ENCODE measurements at regions not wholly inside any gene's neighbourhood (a gene's known extent, or its start where the extent isn't known, plus 50 kb on each side); places are given as distances from the start of the nearest gene placed in this dataset.

DNA sequence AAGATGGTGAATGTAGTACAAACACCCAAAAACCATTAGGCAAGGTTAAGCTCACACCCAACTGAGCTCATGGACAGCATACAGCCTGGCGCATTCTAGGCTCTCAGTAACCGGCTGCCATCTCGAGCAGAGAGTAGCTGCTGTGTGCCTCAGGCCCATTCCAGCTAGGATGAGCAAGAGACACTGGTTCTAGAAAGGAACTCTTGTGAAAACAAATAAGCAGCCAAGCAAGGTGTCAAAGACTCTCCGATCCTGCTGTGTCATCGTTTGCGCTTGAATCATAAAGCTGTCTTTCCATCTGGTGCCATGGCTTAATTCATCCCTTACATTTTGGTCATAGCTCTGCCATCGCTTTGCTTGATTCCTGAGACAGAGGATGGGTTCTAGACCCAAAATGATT is 135.4 kb upstream of the MSX2 start:
- no peak for DNase-seq (ENCODE audit: low read depth, low spot score)

- no peak for DNase-seq (ENCODE audit: low read depth, low spot score)
Observed at GRCh38 chr5:174589599-174589998, 134.8 kb upstream of the MSX2 start.

DNA sequence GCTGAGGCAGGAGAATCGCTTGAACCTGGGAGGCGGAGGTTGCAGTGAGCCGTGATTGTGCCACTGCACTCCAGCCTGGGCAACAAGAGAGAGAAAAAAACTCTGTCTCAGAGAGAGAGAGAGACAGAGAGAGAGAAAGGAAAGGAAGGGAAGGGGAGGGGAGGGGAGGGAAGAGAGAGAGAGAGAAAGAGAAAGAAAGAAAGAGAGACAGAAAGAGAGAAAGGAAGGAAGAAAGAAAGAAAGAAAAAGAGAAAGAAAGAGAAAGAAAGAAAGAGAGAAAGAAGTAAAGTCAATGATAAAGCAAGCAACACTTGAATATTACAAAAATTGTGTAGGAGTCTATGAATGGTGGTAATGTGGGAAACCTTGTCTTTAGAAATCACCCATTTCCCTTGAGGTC is 133.6 kb upstream of the MSX2 start:
- no peak for DNase-seq (ENCODE audit: low read depth, low spot score)

DNA sequence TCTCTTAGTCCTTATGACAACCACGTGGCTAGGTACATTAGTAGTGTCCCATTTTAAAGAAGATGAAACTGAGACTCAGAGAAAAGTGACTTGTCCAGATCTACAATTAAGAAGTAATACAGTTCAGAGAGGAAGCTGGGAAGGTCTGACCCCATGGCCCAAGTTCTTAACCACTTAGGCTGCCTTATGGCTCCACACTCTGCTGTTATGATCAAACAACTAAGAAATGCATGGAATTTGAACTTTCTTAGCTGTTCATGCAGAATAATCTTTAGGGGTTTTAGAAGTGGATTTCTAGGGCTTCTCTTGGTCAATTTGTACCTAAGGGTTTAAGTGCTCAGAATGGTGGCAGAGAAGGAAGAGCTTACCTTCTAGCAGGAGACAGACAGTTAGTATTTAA is 128.0 kb upstream of the MSX2 start:
- no peak for DNase-seq (ENCODE audit: low read depth, low spot score)

- DNase-seq (ENCODE audit: low read depth, low spot score), result no peak
Observed at GRCh38 chr5:174599992-174600391, 124.4 kb upstream of the MSX2 start.

DNA sequence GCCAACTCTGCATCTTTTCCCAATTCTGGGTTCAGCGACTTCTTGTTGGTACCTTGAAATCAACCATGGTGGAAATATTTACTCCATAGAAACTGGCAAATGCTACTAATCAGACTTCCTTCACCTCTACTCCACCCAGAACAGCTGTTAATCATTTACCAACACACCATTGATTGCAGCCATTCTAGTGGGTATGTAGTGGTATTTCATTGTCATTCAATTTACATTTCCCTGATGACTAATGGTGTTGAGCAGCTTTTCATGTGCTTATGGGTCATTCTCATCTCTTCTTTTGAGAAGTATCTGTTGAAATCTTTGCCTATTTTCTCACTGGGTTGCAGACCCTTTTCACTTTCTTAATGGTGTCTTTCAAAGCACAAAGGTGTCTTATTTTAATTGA is 122.4 kb upstream of the MSX2 start:
- DNase-seq (ENCODE audit: low read depth, low spot score), result no peak

GRCh38 chr5:174606153-174606552 is 118.2 kb upstream of the MSX2 start:
- no peak for DNase-seq (ENCODE audit: low read depth, low spot score)

DNA sequence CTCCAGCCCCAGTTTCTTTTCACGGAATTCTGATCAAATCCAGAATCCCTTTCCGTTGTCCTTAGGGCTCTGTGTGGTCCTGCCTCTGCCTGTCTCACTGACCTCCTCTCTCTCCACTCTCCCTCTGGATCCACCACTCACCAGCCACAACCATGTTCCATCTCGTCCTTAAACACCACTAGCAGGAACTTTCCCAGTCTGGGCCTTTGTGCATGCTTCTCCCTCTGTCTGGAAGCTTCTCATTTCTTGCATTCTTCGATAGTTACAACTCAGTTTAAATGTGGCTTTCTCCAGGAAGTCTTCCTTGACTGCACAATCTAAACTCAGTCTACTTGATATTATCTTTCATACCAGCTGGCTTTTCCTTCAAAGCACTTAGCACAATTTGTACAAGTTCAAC is 117.7 kb upstream of the MSX2 start:
- DNase-seq (ENCODE audit: low read depth, low spot score), result no peak

DNA sequence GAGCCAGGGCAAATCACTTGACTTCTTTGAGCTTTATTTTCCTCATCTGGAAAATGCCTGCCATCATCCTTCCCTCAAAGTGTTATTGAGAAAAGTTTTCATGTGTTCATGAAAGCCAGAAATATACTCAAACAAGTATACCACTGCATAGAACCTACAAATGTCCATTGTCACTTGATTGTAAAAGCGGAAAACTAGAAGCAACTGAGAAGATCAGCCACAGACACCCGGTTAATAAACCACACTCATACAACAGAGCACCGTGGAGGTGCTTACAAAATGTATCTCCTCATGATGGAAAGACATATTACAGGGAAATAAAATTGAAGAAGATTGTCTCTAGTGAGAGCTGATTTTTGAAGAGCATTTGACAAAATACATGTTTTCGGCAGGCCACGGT is 117.2 kb upstream of the MSX2 start:
- no peak for DNase-seq (ENCODE audit: low read depth, low spot score)

GRCh38 chr5:174607916-174608315 is 116.5 kb upstream of the MSX2 start:
- no peak for DNase-seq (ENCODE audit: low read depth, low spot score)

DNA sequence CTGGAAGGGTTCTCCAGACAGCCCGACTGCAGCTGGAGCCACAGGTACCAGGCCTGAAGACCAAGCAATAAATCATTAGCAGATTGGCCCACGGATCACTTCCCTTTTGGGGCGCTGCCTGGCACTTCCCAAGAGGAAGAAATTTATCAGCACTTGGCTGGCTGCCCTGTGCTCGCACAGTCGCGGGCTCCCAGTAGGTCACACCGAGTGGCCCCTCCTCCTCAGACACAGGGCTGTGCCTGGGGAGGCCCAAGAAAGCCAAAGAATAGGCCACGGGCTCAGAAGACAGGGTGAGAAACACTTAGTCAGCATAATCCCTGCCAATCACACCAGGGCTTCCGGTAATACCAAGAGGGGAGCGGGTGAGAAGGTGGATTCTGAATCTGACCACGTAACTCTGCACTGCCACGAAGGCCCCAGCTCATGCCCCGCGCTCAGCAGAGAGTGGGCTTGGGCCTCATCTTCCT is 115.7 kb upstream of the MSX2 start:
- DNase-seq (ENCODE audit: low read depth, low spot score), result no peak

- no peak for DNase-seq (ENCODE audit: low read depth, low spot score)
Observed at GRCh38 chr5:174609116-174609515, 115.3 kb upstream of the MSX2 start.

GRCh38 chr5:174610968-174611367 is 113.4 kb upstream of the MSX2 start:
- DNase-seq (ENCODE audit: low read depth, low spot score), result no peak

DNA sequence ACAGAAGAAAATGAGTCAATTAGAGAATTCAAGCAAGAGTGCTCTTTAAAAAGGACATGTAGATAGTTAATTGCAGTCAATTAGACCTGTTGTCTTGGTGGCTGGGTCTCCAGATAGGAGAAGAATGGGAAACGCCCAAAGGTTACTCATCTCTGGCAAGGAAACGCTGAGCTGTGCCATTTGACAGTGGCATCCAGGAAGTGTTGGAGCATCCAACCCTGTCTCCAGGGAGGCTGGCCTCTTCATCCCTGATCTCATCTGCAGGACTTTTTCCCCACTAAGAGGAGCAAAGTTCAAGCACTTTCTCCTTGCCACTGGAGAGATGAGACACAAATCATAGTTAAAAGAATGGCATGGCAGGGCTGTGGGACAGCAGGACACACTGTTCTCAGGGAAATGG is 111.7 kb upstream of the MSX2 start:
- no peak for DNase-seq (ENCODE audit: low read depth, low spot score)

- no peak for DNase-seq (ENCODE audit: low read depth, low spot score)
Observed at GRCh38 chr5:174614500-174615135, 109.8 kb upstream of the MSX2 start.

DNA sequence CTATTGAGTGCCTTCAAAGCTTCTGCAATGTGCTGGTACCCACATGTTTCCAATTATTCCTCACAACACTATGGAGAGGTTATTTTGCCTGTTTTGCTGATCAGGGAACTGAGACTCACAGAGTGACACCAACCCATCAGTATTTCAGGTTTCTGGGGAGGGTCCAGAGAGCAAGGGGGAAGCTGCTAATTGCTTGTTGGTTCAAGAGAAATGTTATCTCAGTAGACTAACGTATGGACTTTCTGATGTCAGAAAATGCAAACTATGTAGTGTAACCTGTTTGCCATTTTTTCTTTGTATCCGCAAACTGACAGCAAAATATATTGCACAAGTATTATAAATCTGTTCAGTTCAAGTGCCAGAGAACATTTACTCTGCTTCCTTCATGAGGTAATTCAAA is 108.3 kb upstream of the MSX2 start:
- DNase-seq (ENCODE audit: low read depth, low spot score), result no peak

- DNase-seq (ENCODE audit: low read depth, low spot score), result no peak
Observed at GRCh38 chr5:174617285-174617684, 107.1 kb upstream of the MSX2 start.

DNA sequence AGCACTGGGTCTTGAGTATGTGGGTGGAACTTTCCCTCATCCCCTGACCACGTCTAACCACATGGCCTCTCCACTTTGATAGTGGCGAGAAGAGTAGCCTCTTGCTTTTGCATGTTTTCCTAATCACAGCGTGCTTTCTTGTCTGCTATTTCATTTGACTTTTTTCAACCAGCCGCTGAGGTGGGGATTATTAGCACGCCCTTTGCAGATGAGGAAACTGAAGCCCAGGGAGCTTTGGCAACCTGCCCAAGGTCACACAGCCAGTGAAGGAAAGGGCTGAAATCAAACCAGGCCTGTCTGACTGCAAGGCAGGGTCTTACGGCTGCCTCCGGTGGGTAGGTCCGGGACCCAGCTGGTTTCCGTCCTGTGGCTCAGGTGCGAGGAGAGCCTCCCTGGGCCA is 106.5 kb upstream of the MSX2 start:
- DNase-seq (ENCODE audit: low read depth, low spot score), result no peak

GRCh38 chr5:174618589-174618988 is 105.8 kb upstream of the MSX2 start:
- no peak for DNase-seq (ENCODE audit: low read depth, low spot score)

DNA sequence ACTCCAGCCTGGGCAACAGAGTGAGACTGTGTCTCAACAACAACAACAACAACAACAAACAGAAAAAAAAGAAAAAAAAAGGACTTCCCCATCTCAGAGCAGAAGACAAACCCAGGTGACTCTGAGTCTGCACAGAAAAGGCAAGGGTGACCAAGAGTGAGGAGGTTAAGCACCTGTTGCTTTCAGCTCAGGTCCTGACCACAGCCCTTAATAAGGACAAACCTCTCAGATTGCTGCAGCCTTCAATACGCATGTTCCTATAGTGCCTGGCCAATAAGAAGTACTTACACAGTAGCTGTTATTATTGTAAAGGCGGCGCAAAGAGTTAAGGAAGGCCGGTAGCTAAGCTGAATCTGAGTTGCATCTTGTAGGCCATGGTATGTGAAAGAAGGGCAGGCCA is 102.3 kb upstream of the MSX2 start:
- DNase-seq (ENCODE audit: low read depth, low spot score), result no peak

DNA sequence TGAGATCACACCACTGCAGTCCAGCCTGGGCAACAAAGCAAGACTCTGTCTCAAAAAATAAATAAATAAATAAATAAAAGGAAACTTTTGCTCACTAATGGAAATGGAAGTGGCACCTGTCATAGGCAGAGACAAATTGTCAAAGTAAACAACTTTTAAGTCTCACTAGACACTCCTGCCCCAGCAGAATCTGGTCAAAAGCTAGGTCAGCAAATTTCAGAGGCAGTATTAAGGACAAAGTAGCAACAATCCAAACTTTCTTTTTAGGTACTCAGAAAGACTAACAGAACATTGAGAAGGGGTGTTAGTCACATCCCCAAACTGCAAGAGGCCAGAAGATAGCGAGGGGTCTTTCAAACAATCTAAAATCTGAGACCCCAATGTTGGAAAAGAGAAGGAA is 101.4 kb upstream of the MSX2 start:
- no peak for DNase-seq (ENCODE audit: low read depth, low spot score)

GRCh38 chr5:174623433-174624019 is 100.9 kb upstream of the MSX2 start:
- DNase-seq (ENCODE audit: low read depth, low spot score), result no peak

DNA sequence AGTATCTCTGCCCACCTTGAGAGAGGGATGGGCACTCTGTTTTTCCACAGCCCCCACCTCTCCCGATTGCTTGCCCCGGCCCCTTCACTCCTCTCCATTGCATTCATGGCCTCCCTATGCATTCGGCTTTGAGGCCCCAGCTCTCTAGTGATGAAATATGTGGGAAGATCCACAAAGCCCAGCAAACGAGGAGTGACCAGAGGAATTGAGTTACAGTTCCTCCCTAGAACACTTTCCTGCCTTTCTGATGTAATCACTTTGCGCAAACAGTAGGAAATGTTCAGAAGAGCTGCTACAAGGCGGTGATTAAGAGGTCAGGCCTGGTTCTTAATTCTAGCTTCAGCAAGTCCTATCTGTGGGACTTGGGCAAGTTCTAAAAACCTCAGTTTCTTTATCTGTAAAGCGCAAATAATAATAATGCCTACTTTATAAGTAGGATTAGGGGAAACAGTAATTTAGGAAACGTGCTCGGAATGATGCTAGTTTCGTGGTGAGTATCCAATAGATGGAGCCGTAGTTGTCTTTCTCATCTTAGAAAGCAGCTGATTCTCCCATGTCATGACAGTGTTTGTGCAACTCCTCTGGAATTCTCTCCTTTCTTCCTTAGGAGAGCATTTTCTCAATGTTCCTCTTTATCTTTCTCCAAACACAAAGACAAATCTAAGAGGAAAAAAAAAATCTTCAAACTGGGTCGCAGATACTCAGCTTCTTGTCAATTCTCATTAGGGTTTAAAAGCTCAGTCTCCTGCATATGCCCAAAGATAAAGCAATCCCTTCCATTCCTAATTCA is 99.5 kb upstream of the MSX2 start:
- DNase-seq (ENCODE audit: low read depth, low spot score), result no peak
